Erythroblast (primary cell): ENCODE measurements at regions not wholly inside any gene's neighbourhood (a gene's known extent, or its start where the extent isn't known, plus 50 kb on each side); places are given as distances from the start of the nearest gene placed in this dataset.
"Not testable (repeated sequence)": the region's sequence is repeated elsewhere in the genome, so short reads cannot be mapped to it uniquely, and the experiment has no call there.

ENCODE experiments used
- GATA1 ChIP-seq: IDR thresholded peaks from 2 replicates; pipeline ENCODE4 v1.6.1; 2011; ENCODE audit warnings: low read depth, mild to moderate bottlenecking, control low read depth, low read length, moderate library complexity
- POLR2A ChIP-seq: IDR thresholded peaks from 2 replicates; pipeline ENCODE4 v1.6.1; 2011; ENCODE audit warnings: mild to moderate bottlenecking, low read length

- not testable (repeated sequence) for TF ChIP-seq POLR2A, GATA1
Observed at GRCh38 chr15:84097053-84097452, 138.5 kb upstream of the GOLGA6L4 start.
